HG02588 (cell line): ENCODE measurements at regions not wholly inside any gene's neighbourhood (a gene's known extent, or its start where the extent isn't known, plus 50 kb on each side); places are given as distances from the start of the nearest gene placed in this dataset.

Experiments used
- ATAC-seq: cut with Tn5 transposase; IDR thresholded peaks from one replicate; pipeline ENCODE4 v1.9.1; 2021; ENCODE audit warnings: mild to moderate bottlenecking, moderate library complexity; ENCODE audit not compliant: unreplicated experiment

DNA sequence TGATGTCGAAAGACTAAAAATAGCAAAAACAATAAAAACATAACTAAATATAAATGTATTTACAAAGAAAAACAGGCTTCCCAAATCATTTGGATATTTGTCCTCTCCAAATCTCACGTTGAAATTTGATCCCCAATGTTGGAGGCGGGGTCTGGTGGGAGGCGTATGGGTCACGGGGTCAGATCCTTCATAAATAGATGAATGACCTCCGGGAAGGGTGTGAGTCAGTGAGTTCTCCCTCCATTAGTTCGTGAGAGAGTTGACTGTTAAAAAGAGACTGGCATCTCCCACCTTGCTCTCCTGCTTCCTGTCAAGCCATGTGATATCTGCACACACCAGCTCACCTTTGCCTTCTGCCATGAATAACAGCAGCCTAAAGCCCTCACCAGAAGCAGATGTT lies 703.0 kb downstream of the TMEM182 start:
- ATAC-seq, result no peak

DNA sequence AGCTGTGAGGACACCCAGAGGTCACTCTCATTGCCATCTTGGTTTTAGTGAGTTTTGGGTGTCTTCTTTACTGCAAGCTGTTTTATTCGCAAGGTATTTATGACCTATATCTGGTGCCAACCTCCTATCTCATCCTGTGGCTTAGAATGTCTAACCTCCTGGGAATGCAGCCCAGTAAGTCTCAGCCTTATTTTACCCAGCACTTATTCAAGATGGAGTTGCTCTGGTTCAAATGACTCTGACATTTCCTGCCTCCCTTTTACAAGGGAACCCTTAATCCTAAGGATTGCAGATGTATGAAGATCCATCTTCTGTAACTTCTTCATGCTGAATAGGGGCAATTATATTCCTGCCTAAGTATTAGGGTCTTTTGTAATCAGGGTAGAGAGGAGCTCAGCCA lies 708.0 kb downstream of the TMEM182 start:
- no peak for ATAC-seq

DNA sequence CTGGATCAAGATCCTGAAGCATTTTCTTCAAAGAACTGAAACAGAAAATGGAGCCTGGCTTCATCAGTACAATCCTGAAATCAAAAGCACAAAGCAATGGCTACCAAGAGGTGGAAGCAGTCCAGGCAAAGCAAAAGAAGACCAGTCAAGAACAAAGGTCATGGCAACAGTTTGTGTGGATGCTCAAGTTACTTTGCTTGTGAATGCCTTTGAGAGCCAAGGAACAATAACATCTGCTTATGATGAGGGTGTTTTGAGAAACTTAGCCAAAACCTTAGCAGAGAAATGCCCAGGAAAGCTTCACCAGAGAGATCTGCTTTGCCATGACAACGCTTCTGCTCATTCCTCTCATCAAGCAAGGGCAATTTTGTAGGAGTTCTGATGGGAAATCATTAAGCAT lies 723.1 kb downstream of the TMEM182 start:
- no peak for ATAC-seq

DNA sequence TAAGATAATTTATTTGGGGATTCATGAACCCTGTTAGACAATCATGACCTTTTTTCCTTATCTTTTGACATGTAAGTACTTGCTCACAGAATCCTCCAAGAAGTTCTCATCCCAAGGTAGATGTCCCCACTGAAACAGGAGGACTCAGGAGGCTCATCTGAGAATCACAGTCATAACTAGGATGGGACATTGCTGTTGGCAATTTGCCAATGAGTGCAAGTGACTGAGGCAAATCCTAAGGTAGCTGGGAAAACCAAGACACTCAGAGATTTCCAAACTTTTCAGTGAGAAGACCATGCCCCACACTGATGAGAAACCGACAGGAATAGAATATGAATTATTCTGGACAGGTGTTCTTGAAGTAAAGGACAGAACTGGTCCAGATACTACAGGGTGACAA lies 735.0 kb downstream of the TMEM182 start:
- ATAC-seq, result no peak

DNA sequence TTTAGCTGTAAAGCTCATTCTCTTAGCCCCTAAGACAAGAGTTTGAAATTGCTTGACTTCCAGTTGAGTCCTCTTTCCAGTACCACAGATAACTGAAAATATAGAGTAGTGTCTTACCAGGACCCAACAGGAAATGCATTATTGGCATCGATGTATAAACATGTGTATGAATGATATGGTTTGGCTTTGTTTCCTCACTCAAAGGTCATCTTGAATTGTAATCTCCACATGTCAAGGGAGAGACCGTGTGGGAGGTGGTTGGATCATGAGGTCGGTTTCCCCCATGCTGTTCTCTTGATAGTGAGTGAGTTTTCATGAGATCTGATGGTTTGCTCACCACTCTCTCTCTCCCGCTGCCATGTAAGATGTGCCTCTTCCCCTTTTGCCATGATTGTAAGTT lies 745.0 kb downstream of the TMEM182 start:
- no peak for ATAC-seq

DNA sequence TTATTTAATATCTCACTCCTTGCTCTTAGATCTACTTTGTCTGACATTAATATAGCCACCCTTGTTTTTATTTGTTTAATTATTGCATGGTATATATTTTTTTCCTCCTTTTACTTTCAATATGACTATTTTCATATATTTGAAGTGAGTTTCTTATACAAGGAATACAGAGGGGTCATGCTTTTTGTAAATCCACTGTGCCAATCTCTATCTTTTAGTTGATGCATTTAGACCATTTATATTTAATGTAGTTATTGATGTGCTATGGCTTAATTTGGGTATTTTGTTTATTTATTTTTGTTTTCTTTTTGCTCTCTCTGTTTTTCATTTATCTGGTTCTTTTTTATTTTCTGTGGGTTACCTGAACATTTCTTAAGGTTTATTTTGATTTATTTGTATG lies 750.6 kb downstream of the TMEM182 start:
- no peak for ATAC-seq

DNA sequence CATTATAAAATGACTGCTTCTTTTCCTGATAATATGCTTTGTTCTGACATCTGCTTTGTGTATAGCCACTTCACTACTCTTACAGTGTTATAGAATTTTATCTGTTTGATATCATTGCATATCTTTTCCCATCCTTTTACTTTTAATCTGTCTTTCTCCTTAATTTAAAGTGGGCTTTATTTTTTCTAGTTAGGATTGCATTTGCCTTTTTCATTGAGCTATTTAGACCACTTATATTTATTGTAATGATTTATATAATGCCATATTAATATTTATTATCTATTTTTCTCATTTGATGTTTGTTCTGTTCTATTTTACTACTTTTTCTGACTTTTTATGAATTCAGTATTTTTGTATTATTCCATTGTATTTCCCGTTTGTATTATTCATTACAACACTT lies 758.7 kb downstream of the TMEM182 start:
- ATAC-seq, result no peak

DNA sequence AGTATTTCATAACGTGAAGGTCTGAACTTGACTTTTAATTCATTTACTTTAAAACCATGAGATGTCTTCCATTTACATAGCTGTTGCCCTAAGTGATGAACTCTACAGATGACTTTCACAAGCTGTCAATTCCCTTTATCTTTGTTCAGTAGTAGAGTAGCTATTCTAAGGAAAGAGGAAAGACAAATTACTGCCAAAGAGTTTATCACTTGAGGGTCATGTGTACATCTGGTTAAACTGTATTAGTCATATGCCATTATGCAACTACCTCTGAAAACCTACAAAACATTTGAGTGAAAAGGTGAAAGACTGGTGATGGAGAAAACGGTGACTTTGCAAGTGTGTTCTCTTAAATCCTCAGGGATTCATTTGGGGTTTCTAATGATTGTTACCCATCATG lies 763.9 kb downstream of the TMEM182 start:
- no peak for ATAC-seq

DNA sequence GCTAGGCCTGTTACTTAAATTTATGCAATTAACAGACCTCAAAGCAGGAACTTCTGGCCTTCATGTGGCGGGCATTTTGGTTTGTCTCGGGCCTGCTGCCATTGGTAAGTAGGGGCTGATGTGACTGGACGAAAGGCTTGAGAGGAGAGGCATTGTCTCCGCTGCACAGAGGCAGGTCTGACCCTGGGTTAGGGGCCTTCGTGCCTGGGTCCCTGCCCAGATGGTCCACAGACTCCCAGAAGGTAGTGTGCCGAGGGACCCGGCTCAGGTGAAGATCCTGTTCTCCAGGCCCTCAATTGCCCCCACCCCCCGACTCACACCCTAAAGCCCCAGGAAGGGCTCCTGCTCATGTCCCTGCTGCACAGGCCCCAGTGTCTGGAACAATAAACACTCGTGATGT lies 764.9 kb downstream of the TMEM182 start:
- no peak for ATAC-seq

DNA sequence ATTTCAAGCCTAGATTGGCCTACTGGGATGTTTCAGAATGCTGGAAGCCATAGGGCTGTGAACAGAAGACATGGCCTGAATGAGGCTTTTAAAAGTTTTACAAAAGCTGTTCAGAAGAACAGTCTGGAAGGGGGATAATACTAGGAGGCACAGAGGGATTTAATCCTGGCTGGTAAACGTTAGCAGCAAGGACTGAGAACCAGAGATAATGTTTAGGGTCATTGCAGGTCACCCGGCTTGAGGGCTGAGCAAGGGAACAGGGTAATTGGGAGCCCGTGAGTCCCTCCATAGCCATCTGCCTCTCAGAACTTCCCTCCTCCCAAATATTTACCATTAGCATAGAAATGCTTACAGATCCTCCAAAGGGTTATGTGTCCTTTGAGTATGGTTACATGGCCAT lies 765.4 kb downstream of the TMEM182 start:
- no peak for ATAC-seq

DNA sequence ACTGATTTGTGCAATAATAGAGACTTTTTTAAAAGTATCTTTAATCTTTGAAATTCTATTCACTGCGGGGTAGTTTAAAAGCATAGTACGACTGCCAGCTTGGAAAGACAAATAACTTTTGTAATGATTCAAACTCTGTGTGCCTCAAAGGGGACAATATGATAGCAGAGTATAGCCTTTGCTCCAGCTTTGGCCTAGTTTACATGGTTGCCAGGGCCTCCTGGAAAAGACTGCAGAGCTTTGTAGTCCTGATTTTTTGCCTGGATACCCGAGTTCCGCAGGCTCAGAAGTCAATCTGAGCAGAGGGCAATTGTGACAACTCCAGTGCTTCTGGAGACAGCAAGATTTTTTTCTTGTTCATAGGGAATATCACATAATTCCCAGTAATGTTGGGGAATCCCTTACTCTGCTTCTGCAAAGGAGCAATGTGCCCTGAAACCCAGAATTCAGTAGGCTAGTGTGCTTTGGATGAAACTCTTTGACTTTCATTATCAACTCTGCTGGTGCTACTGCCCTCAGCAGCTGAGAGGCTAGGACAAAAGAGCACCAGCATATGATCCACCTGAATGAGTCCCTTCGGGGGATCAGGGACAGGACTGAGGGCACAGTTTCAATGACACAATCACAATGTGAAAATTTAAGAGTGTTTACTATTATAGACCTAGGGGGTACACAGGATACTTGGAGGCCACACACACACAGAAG lies 768.1 kb downstream of the TMEM182 start:
- ATAC-seq, result no peak

DNA sequence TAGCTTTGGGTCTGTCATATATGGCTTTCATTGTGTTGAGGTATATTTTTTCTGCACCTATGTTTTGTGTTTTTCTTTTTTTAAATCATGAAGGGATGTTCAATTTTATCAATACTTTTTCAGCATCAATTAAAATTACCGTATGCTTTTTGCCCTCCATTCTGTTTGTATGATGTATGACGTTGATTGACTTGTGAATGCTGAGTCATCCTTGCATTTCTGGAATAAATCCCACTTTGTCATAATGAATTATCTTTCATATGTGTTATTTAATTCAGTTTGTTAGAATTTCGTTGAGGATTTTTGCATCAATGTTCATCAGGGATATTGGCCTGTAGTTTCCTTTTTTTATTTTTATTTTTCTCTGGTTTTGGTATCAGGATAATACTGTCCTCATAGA lies 790.9 kb downstream of the TMEM182 start:
- no peak for ATAC-seq

DNA sequence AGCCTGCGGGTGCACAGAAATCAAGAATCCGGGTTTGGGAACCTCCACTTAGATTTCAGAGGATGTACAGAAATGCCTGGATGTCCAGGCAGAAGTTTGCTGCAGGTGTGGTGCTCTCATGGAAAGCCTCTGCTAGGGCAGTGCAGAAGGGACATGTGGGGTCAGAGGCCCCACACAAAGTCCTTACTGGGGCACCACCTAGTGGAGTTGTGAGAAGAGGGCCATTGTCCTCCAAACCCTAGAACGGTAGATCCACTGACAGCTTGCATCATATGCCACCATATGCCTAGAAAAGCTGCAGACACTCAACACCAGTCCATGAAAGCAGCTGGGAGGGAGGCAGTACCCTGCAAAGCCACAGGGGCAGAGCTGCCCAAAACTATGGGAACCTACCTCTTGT lies 833.0 kb downstream of the TMEM182 start:
- no peak for ATAC-seq

DNA sequence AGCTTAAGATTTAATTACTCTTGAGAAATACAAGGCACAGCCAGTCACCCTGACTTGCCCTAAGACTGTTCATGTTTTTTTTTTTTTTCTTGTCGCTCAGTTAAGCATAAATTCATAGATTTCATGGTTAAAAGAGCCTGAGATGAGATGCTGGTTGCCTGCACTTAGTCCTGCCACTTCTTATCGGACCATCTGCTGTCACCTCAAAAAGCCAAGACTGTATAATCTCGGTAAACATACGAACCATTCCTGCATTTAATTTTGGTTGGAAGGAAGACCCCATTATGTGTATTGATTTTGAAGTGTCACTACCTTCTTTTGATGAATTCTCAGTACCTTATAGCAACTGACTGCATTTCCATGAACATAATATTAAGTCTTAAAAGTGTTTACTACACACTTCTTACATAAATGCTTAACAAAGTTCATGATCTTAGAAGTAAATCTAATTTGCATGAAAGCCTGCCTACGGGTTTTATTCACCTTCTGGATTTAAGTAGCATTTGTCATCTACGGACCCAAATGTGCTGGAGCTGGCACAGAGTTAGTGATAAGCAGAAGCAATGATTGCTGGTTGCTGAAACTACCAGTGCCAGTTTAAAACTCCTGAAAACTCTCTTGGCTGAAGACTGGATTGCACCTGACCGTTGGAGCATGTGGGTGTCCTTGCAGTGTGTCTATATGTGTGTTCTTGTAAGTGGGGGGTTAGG lies 843.4 kb downstream of the TMEM182 start:
- ATAC-seq, result no peak

DNA sequence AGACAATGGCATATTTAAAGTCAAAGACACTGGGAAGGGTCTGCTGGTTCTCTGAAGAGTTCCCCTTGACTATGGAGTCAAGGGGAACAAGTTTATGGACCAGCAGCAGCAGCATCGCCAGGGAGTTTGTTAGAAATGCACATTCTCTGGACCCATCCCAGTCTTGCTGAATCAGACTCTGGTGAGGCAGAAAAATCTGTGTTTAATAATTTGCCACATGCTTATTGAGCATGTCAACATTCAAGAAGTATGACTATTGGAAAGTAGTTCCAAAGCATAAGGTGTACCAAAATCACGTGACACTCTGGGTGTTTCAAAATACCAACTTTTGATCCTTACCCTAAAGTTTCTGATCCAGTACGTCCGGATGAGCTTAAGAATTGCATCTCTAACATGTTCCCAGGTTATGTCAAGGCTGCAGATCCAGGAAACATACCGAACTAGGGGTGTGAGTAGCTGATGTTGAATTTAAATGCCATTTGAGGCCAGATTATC lies 853.8 kb downstream of the TMEM182 start:
- no peak for ATAC-seq

DNA sequence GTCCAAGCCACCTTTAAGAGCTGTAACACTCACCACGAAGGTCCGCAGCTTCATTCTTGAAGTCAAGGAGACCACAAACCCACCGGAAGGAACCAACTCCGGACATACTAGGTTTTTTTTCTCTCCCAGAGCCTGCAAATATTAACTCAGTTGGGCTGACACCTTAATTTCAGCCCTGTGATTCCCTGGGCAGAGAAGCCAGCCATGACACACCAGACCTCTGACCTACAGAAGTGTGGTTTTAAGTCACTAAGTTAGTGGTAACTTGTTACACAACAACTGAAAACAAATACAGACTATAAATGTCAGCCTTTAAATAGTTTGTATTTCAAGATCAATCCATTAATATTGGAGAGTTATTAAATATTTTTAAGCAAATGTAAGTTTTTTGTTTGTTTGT lies 855.1 kb downstream of the TMEM182 start:
- no peak for ATAC-seq

DNA sequence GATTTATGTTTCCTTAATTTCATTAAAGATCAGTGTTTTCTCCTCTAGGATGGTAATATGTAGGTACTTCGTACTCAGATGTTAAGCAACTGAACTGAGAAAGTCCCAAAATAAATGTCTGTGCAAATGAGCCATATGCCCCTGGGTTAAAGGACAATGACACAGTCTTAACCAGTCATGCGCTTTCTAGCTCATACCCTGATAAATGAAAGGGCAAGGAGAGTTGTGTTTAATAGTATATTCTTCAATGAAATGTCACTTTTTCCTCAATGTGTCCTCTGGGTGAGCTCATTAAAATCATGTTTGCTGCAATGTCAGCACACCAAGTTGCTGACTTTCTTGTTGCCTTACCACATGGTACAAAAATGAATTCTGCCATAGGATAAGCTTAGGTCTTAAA lies 856.3 kb downstream of the TMEM182 start:
- no peak for ATAC-seq

DNA sequence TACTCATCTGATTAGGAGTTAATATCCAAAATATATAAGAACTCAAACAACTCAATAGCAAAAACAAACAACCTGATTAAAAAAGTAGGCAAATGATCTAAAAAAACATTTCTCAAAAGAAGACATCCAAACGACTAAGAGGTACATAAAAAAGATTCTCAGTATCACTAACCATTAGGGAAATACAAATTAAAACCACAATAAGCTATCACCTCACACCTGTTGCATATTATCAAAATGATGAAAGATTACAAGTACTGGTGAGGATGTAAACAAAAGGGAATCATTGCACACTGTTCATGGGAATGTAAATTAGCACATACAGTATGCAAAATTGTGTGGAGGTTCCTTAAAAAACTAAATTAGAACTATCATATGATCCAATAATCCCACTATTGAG lies 865.5 kb downstream of the TMEM182 start:
- no peak for ATAC-seq

DNA sequence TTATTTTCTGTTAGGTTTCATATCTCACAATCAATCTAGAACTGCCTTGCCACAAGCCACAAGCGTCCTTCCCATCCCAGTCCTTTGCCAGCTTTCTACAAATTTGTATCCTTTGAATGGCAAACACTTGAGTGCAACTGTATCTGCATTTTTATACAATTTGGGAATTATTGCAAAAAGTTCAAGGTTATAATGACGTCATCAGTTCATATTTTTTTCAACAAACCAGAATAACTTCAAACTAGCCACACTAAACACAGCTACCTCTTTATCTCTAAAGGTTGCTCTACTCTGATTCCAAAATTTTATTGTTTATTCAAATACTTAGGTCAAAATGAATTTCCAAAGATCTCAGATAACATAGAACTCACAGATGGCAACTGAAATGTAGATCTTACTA lies 877.1 kb downstream of the TMEM182 start:
- no peak for ATAC-seq

DNA sequence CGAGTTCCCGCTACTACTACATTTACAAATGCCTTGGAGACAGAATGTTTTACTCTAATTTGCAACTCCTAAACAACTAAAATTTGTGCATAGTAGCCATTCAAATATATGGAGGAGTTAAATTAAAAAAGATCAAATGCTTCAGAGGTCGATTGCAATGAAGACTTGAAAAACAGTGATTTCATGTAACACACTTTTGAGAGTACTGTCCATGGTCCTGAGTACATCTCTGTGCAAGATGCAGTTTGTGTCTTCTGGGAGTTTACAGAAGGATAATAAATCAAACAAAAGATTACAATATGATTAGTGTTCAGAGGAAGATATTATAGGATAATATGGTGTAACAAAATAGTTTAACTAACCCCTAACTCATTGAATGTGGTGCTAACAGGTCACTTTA lies 894.7 kb downstream of the TMEM182 start:
- no peak for ATAC-seq

DNA sequence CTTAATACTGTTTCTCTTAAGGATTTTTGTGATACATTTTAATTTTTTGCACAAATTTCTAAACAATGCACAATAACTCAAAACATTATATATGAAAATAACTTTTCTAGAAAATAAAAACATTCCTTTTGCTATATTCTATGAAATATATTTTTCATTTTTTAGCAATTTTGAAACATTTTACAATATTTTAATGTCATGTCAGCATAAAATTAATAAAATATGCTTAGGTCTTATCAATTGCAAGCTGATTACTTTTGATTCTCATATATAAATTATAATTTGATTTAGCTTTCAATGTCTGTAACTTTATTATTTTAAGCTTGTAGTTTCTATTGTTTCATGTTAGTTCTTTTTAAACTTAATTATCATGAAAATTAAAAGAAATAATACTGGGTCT lies 898.7 kb downstream of the TMEM182 start:
- no peak for ATAC-seq

DNA sequence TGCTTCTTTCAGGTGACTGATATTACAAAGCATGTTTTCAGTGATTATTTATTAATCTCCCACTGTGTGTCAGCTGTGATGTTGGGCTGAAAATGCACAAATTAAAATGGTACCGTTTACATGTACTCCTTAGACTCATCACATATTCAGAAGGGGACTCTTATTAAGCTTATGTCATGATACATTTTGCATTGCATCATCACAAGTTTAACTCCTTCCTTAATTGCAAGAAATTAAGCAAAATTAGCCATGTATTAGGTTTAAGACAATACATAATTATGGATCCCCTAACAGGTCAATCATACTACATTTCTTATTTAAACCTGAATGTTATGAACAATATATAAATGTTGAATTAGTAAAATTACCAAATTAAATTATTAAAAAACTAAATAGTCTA lies 899.1 kb downstream of the TMEM182 start:
- no peak for ATAC-seq

DNA sequence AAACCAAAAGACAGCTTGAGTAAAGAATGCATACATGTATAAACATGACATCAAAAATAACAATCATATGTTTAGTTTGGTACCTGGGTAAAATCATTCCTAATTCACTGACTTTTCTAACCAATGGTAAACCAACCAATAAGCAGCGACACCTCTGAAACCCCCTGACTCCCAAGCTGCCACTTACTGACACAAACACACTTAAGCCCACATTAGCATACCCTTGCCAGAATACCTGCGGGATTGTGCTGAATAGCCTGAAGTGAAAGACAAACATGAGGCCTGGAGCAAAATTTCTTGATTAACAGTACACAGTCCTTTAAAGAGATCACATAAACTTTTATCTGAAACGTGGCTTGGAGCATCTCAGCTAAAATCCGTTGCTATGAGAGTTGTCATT lies 902.9 kb downstream of the TMEM182 start:
- no peak for ATAC-seq
